ENCODE measurements at regions not wholly inside any gene's neighbourhood (a gene's known extent, or its start where the extent isn't known, plus 50 kb on each side); places are given as distances from the start of the nearest gene placed in this dataset.

- TF ChIP-seq CTCF (IDR thresholded peaks at IDR 0.05 in 8 of 11, conservative IDR thresholded peaks at IDR 0.05 in 3 of 11), result no peak
- TF ChIP-seq POLR2A (IDR thresholded peaks at IDR 0.05), result no peak
Measured at GRCh38 chr3:148095962-148096361, 601.7 kb upstream of the AGTR1 start.
